ENCODE measurements at regions not wholly inside any gene's neighbourhood (a gene's known extent, or its start where the extent isn't known, plus 50 kb on each side); places are given as distances from the start of the nearest gene placed in this dataset.

GRCh38 chr10:62619413-62619738 lies 185.1 kb upstream of the ADO start:
- H4K20me1 ChIP-seq (ENCODE audit: low read length) = no peaks in the 10 kb centered on the region
- intact Hi-C loops (cut with micrococcal nuclease) = no loop called here
- H2AFZ ChIP-seq (ENCODE audit: low read length) = no peak overlapping the region
- BruUV-seq (replicated peaks) = no TSS peak
- H3K4me1 ChIP-seq (ENCODE audit: insufficient read depth, low read length) = peaks cover 34% of the 10 kb centered on the region
- ChIA-PET POLR2A (ENCODE audit: unreplicated experiment) (interaction anchor here (0.7 kb wide), 1 partner anchor 187 kb away, joined by 7 read pairs; no protein-coding TSS in a partner anchor), CTCF (interaction anchor here (0.5 to 1.2 kb wide), 4 partner anchors 9 to 746 kb away, joined by 3 read pairs; no protein-coding TSS in a partner anchor)
- H3K4me2 ChIP-seq (ENCODE audit: low read length) = peak overlapping the region; percentile 11
- H3K9me2 ChIP-seq (replicated peaks; ENCODE audit: low read length) = no peaks in the 10 kb centered on the region
- no peaks in the 10 kb centered on the region for H3K27me3 ChIP-seq (ENCODE audit: low read length)
- no peak for ATAC-seq
- DNase-seq = no peak
- peak overlapping the region; percentile 11; the same call in 1 of the 2 replicates for H3K9ac ChIP-seq (ENCODE audit: low read length)
- H3K36me3 ChIP-seq (ENCODE audit: low read depth, low read length) = no peaks in the 10 kb centered on the region
- no peak overlapping the region for H3K4me3 ChIP-seq (ENCODE audit: low read length)
- no peaks in the 10 kb centered on the region for H3K79me2 ChIP-seq (ENCODE audit: low read length)
- peak overlapping the region; percentile 76 for H3K27ac ChIP-seq (ENCODE audit: low read length)
- TF ChIP-seq EZH2phosphoT487 (IDR thresholded peaks at IDR 0.05; ENCODE audit: borderline replicate concordance, low read length) (no peak), CTCF (conservative IDR thresholded peaks at IDR 0.05; ENCODE audit: low read depth, low read length) (no peak), EZH2 (IDR thresholded peaks at IDR 0.05; ENCODE audit: low read length, unreplicated experiment) (no peak)
- H3K9me3 ChIP-seq (ENCODE audit: low read length) = no peaks in the 10 kb centered on the region
- no peaks in the 10 kb centered on the region for H3F3A ChIP-seq (ENCODE audit: low read length, unreplicated experiment)

- no peaks in the 10 kb centered on the region for H3K9me2 ChIP-seq (replicated peaks; ENCODE audit: low read length)
- no peaks in the 10 kb centered on the region for H3K36me3 ChIP-seq (ENCODE audit: low read depth, low read length)
- no peak overlapping the region for H2AFZ ChIP-seq (ENCODE audit: low read length)
- H3K27ac ChIP-seq (ENCODE audit: low read length) = no peak overlapping the region
- no peak for TF ChIP-seq CTCF (conservative IDR thresholded peaks at IDR 0.05; ENCODE audit: low read depth, low read length)
- no peak for TF ChIP-seq EZH2phosphoT487 (IDR thresholded peaks at IDR 0.05; ENCODE audit: borderline replicate concordance, low read length)
- no peak for TF ChIP-seq EZH2 (IDR thresholded peaks at IDR 0.05; ENCODE audit: low read length, unreplicated experiment)
- no peak overlapping the region for H3K4me2 ChIP-seq (ENCODE audit: low read length)
- intact Hi-C loops (cut with micrococcal nuclease) = no loop called here
- no peaks in the 10 kb centered on the region for H4K20me1 ChIP-seq (ENCODE audit: low read length)
- H3F3A ChIP-seq (ENCODE audit: low read length, unreplicated experiment) = no peaks in the 10 kb centered on the region
- H3K9ac ChIP-seq (ENCODE audit: low read length) = no peak overlapping the region
- H3K79me2 ChIP-seq (ENCODE audit: low read length) = no peaks in the 10 kb centered on the region
- DNase-seq (no peak), ATAC-seq (no peak)
- H3K27me3 ChIP-seq (ENCODE audit: low read length) = no peaks in the 10 kb centered on the region
- no peaks in the 10 kb centered on the region for H3K9me3 ChIP-seq (ENCODE audit: low read length)
- POLR2A ChIA-PET (ENCODE audit: unreplicated experiment) = no interaction called here
- no peak overlapping the region for H3K4me3 ChIP-seq (ENCODE audit: low read length)
- peaks cover 33% of the 10 kb centered on the region for H3K4me1 ChIP-seq (ENCODE audit: insufficient read depth, low read length)
- no TSS peak for BruUV-seq (replicated peaks)
- CTCF ChIA-PET = interaction anchor here (0.5 to 0.6 kb wide), 2 partner anchors 113 to 197 kb away, joined by 3 to 4 read pairs; no protein-coding TSS in a partner anchor
These were observed 184.0 kb upstream of the ADO start for GRCh38 chr10:62620491-62620890.

GRCh38 chr10:62623223-62623622 lies 181.3 kb upstream of the ADO start:
- Histone ChIP-seq H3K27me3 (ENCODE audit: low read length) (no peaks in the 10 kb centered on the region), H3K4me3 (ENCODE audit: low read length) (no peak overlapping the region), H3K79me2 (ENCODE audit: low read length) (no peaks in the 10 kb centered on the region), H3F3A (ENCODE audit: low read length, unreplicated experiment) (peaks cover 9% of the 10 kb centered on the region), H2AFZ (ENCODE audit: low read length) (no peak overlapping the region), H3K9ac (ENCODE audit: low read length) (no peak overlapping the region), H3K27ac (ENCODE audit: low read length) (no peak overlapping the region), H3K36me3 (ENCODE audit: low read depth, low read length) (no peaks in the 10 kb centered on the region), H3K9me2 (replicated peaks; ENCODE audit: low read length) (no peaks in the 10 kb centered on the region), H3K9me3 (ENCODE audit: low read length) (no peaks in the 10 kb centered on the region), H3K4me2 (ENCODE audit: low read length) (no peak overlapping the region), H4K20me1 (ENCODE audit: low read length) (no peaks in the 10 kb centered on the region), H3K4me1 (ENCODE audit: insufficient read depth, low read length) (peaks cover 55% of the 10 kb centered on the region)
- BruUV-seq (replicated peaks) = no TSS peak
- TF ChIP-seq CTCF (conservative IDR thresholded peaks at IDR 0.05; ENCODE audit: low read depth, low read length) = no peak
- no peak for TF ChIP-seq EZH2 (IDR thresholded peaks at IDR 0.05; ENCODE audit: low read length, unreplicated experiment)
- no peak for TF ChIP-seq EZH2phosphoT487 (IDR thresholded peaks at IDR 0.05; ENCODE audit: borderline replicate concordance, low read length)
- intact Hi-C loops (cut with micrococcal nuclease) = no loop called here
- DNase-seq (no peak), ATAC-seq (no peak)
- ChIA-PET POLR2A (ENCODE audit: unreplicated experiment) (no interaction called here), CTCF (no interaction called here)
